H1 (cell line): ENCODE measurements at regions not wholly inside any gene's neighbourhood (a gene's known extent, or its start where the extent isn't known, plus 50 kb on each side); places are given as distances from the start of the nearest gene placed in this dataset.

Source experiments
- SAP30 ChIP-seq: fragments of 300-600 bp; sonication (generic); IDR thresholded peaks from 2 replicates; pipeline ENCODE4 v1.7.1; 2012; ENCODE audit warnings: low read length, moderate library complexity, mild to moderate bottlenecking, inconsistent platforms; ENCODE audit not compliant: insufficient read depth, insufficient replicate concordance

GRCh38 chr22:48686694-48687302 lies 1140.9 kb downstream of the BRD1 start (continued):
- TF ChIP-seq SAP30 = no peak
